Posterior cingulate gyrus (tissue), 11 donors: ENCODE measurements at regions not wholly inside any gene's neighbourhood (a gene's known extent, or its start where the extent isn't known, plus 50 kb on each side); places are given as distances from the start of the nearest gene placed in this dataset.

Experiments
- DNase-seq, 10 donors: peaks; one replicate each; pipeline versions ENCODE4 v3.0.0 to v3.0.0-alpha.2; 2020 to 2021; ENCODE audit warnings: mixed read lengths in 3 of 10
- intact Hi-C: fragments of 100-400 bp; cut with DNase I; formaldehyde crosslinking; loops from one replicate; pipeline ENCODE4 v1.15.1; 2023

DNA sequence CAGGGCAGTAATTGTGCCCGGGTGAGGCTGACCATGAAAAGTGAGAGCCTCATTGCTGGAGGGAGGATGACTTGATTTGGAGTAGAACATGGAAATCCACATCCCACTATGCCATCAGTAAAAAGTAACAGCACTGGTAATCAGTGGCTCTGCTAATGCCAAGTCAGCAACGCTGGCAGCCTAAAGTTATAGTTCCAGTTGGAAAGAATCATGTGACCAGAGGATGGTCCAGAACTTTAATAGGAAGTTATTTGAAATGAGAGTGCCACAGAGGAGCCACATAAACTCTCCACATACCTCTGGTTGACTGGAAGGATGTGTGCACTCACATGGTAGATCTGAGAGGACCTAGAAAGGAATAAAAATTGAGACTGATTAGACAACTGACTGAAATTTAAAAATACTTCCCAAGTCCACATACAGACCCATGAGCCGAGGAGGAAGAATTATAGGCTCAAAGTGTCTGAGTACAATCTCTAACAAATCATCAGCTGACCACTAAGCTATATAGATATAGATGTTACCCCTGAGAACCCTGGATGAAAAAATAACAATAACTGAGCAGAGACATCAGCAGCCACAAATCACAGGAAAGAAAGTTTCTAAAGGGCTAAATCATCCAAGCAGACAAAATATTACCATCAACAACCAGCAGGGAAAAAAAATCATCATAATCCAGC lies 346.8 kb downstream of the STK39 start:
- intact Hi-C loops: no loop called here

DNA sequence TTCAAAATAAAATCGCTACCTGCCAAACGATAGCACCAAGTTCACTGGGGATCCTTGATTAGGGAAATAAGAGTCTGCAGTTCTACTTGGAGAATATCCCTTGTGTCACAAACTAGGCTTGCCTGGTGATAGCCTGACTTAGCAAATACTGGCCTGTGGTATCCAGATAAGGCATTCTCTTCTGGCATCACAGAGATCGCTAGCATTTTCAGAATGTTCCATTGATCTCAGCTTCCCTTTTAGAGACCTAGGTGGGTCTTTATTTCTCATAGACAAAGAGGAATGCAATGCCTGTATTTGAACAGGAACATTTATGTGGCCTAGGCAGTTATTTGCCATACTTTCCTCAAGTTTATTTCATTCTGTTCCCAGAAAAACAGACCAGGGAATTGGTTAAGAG lies 349.1 kb downstream of the STK39 start:
- DNase-seq: no peak
- intact Hi-C loops: no loop called here

More for the DNA sequence above, 346.8 kb downstream of the STK39 start:
- no peak for DNase-seq

DNA sequence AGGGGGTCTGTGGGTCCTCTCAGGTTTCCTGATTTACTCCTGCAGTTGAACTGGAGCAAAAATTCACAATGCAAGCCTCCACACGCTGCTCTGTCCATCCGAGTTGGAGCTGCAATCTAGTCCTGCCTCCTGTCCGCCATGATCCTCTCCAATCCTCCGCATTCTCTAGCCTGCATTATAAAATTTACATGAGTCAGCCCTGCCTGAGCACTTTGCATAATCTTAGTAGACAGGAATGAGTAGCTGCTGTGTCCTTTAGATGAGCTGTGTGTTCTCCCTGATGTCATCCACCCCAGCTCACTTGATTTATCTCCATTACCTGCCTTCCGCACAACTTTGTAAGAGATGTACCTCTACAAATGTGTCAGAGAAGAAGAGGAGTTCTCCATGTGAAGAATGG lies 355.6 kb downstream of the STK39 start:
- no peak for DNase-seq
- intact Hi-C loops: no loop called here

DNA sequence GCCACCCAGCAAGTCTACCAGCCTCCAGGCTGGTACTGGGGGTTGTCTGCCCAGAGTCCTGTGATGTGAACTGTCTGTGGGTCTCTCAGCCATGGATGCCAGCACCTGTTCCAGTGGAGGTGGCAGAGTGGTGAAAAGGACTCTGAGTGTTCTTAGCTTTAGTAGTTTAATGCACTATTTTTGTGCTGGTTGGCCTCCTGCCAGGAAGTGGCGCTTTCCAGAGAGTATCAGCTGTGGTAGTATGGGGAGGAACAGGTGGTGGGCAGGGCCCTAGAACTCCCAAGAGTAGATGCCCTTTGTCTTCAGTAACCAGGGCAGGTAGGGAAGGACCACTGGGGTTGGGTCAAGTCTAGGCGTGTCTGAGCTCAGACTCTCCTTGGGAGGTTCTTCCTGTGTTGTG lies 356.7 kb downstream of the STK39 start:
- intact Hi-C loops: no loop called here
- DNase-seq: no peak

DNA sequence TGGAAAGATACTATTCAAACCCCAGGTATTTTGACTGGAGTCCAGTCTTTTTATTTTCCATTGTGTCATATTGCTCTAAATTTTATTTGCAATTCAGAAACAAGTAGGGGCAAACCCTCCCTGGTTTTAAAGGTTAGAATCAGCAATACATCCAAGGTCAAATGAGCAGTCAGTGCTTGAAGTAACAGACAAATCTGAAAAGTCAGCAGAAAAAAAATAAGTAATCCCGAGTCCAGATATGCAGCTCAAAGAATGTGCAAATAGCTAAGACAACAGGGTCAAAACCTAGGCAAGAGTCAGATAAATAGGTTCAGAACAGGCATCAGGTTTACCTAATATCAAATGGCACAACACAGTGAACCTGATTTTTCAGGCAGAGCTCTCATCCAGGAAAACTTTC lies 367.0 kb downstream of the STK39 start:
- no peak for DNase-seq
- intact Hi-C loops: no loop called here

DNA sequence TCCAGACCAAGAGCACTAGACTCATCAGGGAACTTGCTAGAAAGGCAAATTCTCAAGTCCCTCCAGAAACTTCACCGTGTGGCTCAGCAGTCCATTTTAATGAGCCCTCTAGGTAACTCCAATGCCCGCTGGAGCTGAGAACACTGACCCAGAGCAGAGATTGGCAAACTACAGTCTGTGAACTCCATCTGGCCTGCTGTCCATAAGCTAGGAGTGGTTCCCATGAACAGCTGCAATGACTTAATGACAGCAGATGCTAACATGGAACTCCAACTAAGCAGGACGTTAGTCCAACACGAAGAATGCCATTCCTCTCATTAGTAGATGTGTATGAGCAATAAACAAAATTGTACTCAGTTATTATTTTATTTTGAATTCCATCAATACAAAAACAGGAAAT lies 371.9 kb downstream of the STK39 start:
- no peak for DNase-seq
- intact Hi-C loops: no loop called here

DNA sequence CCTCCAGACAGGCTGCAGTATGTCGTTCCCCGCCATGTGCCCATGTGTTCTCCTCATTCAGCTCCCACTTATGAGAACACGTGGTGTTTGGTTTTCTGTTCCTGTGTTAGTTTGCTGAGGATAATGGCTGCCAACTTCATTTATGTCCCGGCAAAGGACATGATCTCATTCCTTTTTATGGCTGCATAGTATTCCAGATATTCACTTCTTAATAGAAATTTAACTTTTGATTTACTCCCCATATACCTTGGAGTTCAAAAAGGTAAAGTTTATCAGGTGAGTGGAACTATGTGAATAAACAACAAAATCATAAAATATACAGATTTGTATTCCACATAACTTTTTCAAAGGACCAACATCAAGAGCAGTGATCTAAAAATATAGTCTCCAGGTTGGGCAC lies 372.6 kb downstream of the STK39 start:
- DNase-seq: no peak
- intact Hi-C loops: no loop called here

DNA sequence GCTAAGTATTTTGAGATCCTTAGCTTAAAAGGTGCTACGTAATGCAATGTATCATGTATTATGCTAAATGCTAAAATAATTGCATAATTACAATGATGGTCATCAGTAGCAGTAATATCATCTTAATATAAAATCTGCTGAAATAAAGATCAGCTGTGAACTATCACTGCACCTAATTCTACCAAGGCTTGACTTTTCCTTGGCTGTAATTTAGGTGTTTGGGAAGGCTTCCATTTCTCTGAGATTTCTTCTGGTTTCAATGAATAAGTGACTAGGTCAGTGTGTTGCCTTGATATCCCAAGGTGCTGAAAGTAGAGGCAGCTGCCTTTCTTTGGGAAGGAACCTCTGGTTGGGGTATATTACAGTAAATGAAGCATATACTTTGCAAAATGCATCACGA lies 376.1 kb downstream of the STK39 start:
- intact Hi-C loops: no loop called here

DNA sequence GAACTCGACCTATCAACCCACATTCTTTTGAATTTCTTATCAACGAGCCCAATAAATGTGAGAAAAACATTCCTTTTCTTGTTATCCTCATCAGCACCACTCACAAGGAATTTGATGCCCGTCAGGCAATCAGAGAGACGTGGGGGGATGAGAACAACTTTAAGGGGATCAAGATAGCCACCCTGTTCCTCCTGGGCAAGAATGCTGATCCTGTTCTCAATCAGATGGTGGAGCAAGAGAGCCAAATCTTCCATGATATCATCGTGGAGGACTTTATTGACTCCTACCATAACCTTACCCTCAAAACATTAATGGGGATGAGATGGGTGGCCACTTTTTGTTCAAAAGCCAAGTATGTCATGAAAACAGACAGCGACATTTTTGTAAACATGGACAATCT lies 378.2 kb downstream of the STK39 start:
- intact Hi-C loops: no loop called here
- no peak for DNase-seq

More for the DNA sequence above, 376.1 kb downstream of the STK39 start:
- no peak for DNase-seq

DNA sequence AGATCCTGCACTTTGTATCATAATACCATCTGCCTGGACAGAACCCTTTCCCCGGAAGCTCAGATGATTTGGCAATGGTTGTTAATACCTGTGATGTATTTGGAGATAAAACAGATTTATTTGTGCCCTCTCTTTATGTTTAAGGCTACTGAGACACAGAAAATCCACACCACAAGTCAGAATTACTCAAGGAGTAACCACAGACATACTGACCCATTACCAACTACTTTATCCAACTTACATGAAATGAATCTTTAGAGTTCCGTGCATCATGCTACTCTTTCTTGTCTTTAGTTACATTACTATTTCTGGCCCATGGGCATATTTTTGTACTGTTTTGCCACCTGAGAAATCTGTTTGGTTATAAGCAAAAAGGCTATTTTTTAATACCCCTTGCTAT lies 384.0 kb downstream of the STK39 start:
- no peak for DNase-seq
- intact Hi-C loops: no loop called here

DNA sequence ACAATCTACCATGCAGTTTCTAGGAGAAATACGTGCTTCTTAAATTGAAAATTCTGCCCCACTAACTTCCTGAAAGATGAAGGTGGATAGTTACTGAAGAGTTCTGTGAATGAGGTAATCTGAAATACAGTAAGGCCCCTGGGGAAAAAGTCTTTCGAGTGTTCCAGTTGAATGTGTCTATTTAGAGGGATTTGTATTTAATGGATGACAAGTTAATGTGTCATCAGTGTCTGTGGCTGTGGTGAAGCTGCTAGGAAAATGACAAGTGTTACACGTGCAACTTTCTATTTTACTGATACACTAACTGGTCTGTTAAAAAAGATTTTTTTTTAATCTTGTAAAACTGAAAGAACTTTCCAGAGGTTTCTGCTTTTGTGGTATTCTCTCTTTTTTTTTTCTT lies 384.6 kb downstream of the STK39 start:
- intact Hi-C loops: no loop called here
- DNase-seq: no peak

DNA sequence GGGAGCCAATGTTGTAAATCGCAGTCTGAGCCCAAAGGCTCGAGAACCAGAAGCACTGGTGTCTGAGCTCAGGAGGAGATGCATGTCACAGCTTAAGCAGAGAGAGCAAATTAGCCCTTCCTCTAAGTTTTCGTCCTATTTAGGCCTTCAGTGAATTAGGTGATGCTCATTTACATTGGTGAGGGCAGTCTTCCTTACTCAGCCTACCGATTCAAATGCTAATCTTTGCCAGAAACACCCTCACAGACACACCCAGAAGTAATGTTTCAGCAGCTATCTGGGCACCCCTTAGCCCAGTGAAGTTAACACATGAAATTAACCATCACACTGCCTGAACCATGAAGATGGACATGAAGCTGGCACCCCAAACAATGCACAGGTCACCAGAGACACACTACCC lies 385.1 kb downstream of the STK39 start:
- DNase-seq: no peak
- intact Hi-C loops: no loop called here

DNA sequence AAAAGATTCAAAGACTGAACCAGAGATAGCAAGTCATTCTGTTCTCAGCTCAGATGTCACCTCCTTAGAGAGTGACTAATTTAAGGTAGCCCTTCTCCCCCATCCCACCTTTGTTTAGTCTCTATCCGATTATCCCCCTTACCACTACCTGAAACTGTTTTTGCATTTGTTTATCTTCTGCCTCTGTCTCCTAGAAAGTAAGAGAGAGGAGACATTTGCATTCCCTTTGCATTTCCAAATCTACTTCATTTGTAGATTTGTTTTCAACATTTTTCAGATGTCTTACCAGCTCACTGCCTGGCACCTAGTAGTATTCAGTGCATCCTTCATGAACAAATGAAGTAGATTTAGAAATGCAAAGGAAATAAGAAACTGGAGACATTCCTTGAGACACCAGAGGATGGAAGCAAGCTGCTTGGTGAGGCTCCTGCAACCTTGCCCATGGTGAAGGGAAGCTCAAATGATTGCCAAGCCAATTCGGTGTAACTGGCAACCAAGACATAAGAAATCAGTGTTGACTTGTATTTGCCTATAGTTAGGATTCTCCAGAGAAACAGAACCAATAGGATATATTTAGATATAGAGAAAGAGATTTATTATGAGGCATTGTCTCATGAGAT lies 385.7 kb downstream of the STK39 start:
- DNase-seq: no peak
- intact Hi-C loops: no loop called here

DNA sequence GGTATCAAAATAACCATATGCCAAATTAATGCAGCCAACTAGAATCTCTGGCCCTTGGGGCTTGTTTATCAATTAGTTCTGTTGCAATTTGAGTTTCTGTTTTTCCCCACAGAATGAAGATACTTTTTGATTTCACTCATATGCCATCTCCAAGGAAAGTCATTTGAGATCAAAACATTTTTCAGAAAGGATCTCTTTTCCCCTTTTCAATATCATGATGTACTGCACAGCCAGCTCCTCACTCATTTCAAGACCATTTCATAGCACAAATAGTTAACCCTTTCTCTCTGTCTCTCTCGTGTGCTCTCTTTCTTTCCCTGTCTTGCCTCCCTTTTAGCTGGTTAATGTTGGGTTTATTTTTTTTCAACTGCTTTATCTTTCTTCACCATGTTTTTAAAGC lies 387.3 kb downstream of the STK39 start:
- intact Hi-C loops: no loop called here
- no peak for DNase-seq

DNA sequence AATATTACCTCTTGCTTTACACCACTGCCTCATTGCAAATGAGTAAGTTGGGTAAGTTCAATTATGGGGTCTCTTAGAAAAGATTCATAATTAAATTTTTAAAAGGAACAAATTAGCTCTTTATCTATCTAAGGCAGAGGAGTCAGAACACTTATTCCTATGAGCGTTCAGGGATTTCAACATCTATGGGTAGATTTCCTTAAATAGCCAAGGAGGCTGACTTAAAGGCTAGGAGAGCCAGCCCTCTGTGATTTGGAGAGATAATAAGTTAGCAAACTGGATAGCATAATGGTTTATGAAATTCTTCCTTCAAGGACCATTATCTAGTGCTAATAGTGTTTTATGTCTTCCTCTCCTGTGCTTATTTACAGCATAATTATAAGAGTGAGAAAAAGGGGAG lies 387.7 kb downstream of the STK39 start:
- DNase-seq: no peak
- intact Hi-C loops: no loop called here

DNA sequence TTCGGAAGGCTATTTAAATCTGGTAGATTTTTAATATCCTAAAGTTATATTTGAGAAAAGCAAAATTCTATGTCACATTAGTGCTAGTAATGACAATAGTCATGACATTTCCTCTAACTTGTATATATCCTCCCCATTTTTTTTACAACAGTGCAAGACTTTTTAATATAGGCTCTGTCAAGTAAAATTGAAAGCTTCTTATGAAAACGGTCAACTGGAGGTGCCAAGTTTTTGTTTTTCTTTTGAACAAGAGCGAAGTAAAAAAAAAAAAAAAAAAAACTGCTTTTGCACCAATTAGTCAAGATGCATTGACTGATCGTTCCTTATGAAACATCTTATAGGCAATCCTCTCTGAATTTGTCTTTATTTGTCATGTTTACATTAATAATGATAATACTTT lies 389.3 kb downstream of the STK39 start:
- intact Hi-C loops: no loop called here

DNA sequence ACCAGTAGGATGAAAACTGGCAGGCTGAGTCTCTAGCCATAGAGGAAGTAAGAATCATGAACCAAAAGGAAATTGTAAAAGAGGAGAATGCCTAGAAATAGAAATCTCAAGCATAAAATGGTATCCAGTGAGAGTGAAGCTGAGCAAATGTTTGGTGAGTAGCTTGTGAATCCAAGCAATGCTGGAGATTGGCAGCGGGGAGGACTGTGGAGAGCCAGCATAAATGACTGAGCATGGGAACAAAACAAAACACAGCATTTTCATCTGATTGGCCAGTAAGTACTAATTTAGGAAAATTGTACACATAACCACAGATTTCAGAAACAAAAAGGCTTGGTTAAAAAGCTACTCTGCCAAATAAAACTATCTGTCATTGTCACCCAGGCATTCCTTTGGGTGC lies 390.0 kb downstream of the STK39 start:
- intact Hi-C loops: no loop called here
- peak in 2 of 10 donors; percentile 12 to 37 for DNase-seq

More for the DNA sequence above, 389.3 kb downstream of the STK39 start:
- DNase-seq: no peak

DNA sequence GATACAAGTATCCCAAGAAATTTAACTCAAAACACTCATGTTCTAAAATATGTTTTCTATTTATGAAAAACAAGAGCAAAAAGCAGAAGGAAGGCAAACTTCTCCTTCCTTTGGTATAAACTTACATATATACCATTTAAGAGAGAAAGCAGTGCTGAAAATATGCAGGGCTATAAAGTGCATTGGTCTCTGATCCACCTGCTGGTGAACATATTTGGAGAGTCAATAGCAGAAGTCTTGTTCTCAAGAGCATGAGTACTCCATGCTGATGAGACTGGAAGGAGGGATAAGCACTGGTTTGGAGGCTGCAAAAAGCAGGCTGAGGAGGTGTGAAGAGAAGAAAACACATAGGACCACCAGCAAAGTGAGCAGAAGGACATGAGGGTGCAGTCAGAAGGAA lies 391.2 kb downstream of the STK39 start:
- intact Hi-C loops: no loop called here
- DNase-seq: no peak

DNA sequence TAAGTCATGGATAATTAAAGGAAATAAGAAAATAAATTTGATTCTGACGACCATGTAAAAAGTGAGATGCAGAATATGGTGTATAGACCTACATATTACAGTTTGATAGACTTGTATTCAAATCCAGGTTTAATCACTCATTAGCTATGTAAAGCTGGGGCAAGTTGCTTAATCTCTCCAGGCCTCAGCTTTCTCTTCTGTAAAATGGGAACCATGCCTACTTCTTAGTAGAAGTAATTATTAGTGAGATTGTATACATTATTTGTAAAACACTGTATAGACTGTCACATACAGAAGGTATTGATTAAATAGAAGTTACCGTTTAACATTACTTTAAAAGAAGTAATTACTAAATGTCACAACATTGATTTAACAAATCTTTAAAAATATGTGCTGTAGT lies 392.2 kb downstream of the STK39 start:
- intact Hi-C loops: no loop called here
- no peak for DNase-seq

DNA sequence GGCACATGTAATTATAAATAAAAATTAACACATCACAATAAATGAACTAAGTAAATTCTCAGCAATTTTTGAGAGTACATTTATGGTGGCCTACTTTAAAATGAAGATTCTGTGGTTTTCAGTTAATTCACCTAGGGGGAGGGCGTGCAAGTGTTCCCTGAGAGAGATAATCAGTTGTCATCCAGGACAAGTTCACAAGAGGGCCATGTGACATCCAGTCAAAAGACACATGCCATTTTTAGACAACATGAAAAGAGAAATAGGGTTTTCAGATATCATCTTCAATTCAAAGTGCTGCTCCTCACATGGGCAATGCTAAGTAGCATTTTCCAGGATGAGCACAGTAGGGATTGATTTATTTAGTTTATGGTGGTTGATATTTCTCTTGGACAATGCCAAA lies 393.7 kb downstream of the STK39 start:
- intact Hi-C loops: no loop called here
- no peak for DNase-seq

DNA sequence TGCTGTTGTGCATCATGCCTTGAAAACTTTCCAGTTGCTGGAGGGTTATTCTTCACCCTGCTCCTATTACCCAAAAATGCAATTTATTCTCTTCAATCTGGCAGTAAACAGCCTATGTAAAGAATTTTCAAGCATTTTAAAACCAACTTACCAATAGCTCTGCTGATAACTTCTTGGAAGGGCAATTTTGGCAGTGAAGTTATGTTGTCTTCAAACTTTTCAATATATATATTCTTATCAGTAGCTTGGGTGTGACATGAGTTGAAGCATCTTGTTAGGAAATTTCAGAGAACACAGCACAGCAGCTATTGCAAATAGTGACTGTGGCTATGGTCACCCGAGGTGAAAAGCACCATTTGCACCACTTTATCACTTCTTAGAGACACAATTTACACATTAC lies 395.5 kb downstream of the STK39 start:
- DNase-seq: no peak
- intact Hi-C loops: no loop called here

DNA sequence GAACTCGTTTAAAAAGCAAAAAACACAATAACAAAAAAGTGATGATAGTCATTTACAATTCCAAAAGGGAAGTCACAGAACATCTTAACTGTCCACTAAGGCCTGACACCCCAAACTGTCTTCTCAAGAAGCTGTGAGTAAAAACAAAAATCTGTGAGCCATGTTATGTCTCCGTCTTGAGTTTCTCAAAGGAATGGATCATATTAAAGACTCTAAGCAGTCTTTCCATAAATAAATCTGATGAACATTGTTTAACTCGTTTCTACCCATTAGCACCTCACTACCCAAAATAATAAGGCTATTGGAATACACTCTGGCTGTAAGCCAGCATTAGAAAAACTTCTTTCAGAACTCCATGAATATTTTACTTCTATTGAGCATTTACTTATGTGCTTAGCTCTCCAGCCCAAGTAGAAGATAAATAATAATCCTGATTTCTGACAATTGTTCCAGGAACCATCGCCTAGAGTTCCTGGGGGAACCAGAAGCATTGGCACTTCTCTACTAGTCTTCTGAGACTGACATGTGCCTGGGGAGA lies 396.0 kb downstream of the STK39 start:
- no peak for DNase-seq
- intact Hi-C loops: no loop called here
